Astrocyte (in vitro differentiated cells and primary cell): ENCODE measurements at regions not wholly inside any gene's neighbourhood (a gene's known extent, or its start where the extent isn't known, plus 50 kb on each side); places are given as distances from the start of the nearest gene placed in this dataset.

Experiments used
- EZH2 ChIP-seq: IDR thresholded peaks from 2 replicates; pipeline ENCODE4 v1.6.1; 2012; ENCODE audit warnings: mild to moderate bottlenecking, low read length, inconsistent platforms; ENCODE audit not compliant: insufficient read depth
- TF ChIP-seq, protein P1 (sequence below): IDR thresholded peaks from 2 replicates; pipeline ENCODE4 v1.5.1; 2011; ENCODE audit warnings: low read depth, mild to moderate bottlenecking, inconsistent platforms, low read length, moderate library complexity; ENCODE audit not compliant: insufficient read depth

DNA sequence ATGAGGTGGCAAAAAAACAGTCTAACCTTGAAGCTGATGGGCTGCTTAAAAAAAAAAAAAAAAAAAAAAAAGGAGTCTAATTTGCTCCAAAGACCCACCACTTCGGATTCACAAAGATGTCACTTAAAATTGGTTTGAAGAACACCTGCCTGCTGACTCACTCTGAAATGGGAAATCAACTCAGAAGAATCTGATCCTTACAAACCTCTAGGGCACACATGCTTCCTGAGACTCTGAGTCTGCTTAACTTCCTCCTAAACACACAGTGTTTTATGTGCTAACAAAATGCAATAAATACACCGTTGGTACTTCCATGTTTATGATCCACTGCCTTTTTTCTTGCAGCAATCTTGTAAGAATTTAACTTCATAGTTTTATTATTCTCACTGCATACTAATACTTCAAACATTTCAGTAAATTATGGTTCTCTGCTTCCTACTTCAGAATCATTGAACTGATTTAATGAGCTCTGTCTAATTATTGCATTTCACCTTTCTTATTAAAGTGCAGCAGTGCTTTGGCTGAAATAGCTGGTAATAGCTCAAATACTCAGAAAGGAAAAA lies 73.0 kb upstream of the FRMD4B start:
- TF ChIP-seq, protein P1, sequence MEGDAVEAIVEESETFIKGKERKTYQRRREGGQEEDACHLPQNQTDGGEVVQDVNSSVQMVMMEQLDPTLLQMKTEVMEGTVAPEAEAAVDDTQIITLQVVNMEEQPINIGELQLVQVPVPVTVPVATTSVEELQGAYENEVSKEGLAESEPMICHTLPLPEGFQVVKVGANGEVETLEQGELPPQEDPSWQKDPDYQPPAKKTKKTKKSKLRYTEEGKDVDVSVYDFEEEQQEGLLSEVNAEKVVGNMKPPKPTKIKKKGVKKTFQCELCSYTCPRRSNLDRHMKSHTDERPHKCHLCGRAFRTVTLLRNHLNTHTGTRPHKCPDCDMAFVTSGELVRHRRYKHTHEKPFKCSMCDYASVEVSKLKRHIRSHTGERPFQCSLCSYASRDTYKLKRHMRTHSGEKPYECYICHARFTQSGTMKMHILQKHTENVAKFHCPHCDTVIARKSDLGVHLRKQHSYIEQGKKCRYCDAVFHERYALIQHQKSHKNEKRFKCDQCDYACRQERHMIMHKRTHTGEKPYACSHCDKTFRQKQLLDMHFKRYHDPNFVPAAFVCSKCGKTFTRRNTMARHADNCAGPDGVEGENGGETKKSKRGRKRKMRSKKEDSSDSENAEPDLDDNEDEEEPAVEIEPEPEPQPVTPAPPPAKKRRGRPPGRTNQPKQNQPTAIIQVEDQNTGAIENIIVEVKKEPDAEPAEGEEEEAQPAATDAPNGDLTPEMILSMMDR, result no peak
- no peak for TF ChIP-seq EZH2
